OCI-LY3 (cell line): ENCODE measurements at regions not wholly inside any gene's neighbourhood (a gene's known extent, or its start where the extent isn't known, plus 50 kb on each side); places are given as distances from the start of the nearest gene placed in this dataset.

ENCODE experiments used
- H2AFZ ChIP-seq: fragments of 200-600, 300-600 bp; shearing (Covaris generic); 2 replicates; pipeline ENCODE4 v1.6.0; 2014; ENCODE audit warnings: antibody characterized with exemption, low read depth, low read length
- H3K27ac ChIP-seq: fragments of 200-600, 300-600 bp; sonication (generic); 2 replicates; pipeline ENCODE4 v1.5.1; 2014; ENCODE audit warnings: mild to moderate bottlenecking, low read length, moderate library complexity, mixed read lengths
- H3K27me3 ChIP-seq: fragments of 200-600, 300-600 bp; sonication (generic); 2 replicates; pipeline ENCODE4 v1.6.1; 2014; ENCODE audit warnings: low read depth, low read length, mixed read lengths
- H3K36me3 ChIP-seq: fragments of 200-600, 300-600 bp; sonication (generic); replicated peaks from 2 replicates; pipeline ENCODE3; 2014; ENCODE audit warnings: low read depth, low read length, mixed read lengths
- H3K4me1 ChIP-seq: fragments of 300-600, 200-600 bp; sonication (generic); 2 replicates; pipeline ENCODE4 v1.6.1; 2014; ENCODE audit warnings: low read length, mixed read lengths
- H3K4me2 ChIP-seq: fragments of 200-600, 300-600 bp; sonication (generic); 2 replicates; pipeline ENCODE4 v1.6.1; 2014; ENCODE audit warnings: low read length, mixed read lengths
- H3K4me3 ChIP-seq: fragments of 300-600, 200-600 bp; sonication (generic); 2 replicates; pipeline ENCODE4 v1.5.1; 2014; ENCODE audit warnings: antibody characterized with exemption, mild to moderate bottlenecking, low read length, moderate library complexity
- H3K79me2 ChIP-seq: fragments of 300-600, 200-600 bp; shearing (Covaris generic); 2 replicates; pipeline ENCODE4 v1.6.1; 2014; ENCODE audit warnings: mild to moderate bottlenecking, low read length, mixed read lengths
- H3K9ac ChIP-seq: fragments of 300-600, 200-600 bp; shearing (Covaris generic); 2 replicates; pipeline ENCODE4 v1.6.0; 2014; ENCODE audit warnings: mild to moderate bottlenecking, low read length, moderate library complexity
- H3K9me3 ChIP-seq: fragments of 200-600, 300-600 bp; shearing (Covaris generic); 2 replicates; pipeline ENCODE4 v1.6.1; 2014; ENCODE audit warnings: low read length, mixed read lengths; ENCODE audit not compliant: insufficient read depth
- H4K20me1 ChIP-seq: fragments of 200-600, 300-600 bp; sonication (generic); 2 replicates; pipeline ENCODE4 v1.6.1; 2016; ENCODE audit warnings: low read length, mixed read lengths; ENCODE audit not compliant: insufficient read depth
- CTCF ChIP-seq: fragments of 200-600, 300-600 bp; sonication (generic); IDR thresholded peaks from 2 replicates; pipeline ENCODE4 v1.5.1; 2014; ENCODE audit warnings: antibody characterized with exemption, low read length, low read depth
- EZH2phosphoT487 ChIP-seq: fragments of 200-600 bp; shearing (Covaris generic); IDR thresholded peaks from 2 replicates; pipeline ENCODE4 v1.6.1; 2018; ENCODE audit warnings: antibody characterized with exemption, mixed run types, low read depth

GRCh38 chr11:79950172-79950571, 509.3 kb upstream of the TENM4 start:
- peak; percentile 50 for TF ChIP-seq CTCF
- no peak for TF ChIP-seq EZH2phosphoT487
- Histone ChIP-seq H3K27me3 (0 out of 2 replicates have a peak, but pooled peaks cover 4% of the 10 kb centered on the region), H3K27ac (no peak overlapping the region), H2AFZ (no peak overlapping the region), H3K4me1 (peaks cover 8% of the 10 kb centered on the region; the same call in 1 of the 2 replicates), H3K9ac (no peak overlapping the region), H3K36me3 (no peaks in the 10 kb centered on the region), H3K4me2 (no peak overlapping the region), H3K9me3 (no peaks in the 10 kb centered on the region), H4K20me1 (no peaks in the 10 kb centered on the region), H3K4me3 (no peak overlapping the region), H3K79me2 (no peaks in the 10 kb centered on the region)

GRCh38 chr11:79949574-79949973, 508.7 kb upstream of the TENM4 start:
- no peak overlapping the region for H3K27ac ChIP-seq
- H3K4me2 ChIP-seq: no peak overlapping the region
- H2AFZ ChIP-seq: no peak overlapping the region
- 0 out of 2 replicates have a peak, but pooled peaks cover 4% of the 10 kb centered on the region for H3K27me3 ChIP-seq
- H3K9ac ChIP-seq: no peak overlapping the region
- peaks cover 2% of the 10 kb centered on the region; the same call in 1 of the 2 replicates for H3K4me1 ChIP-seq
- no peaks in the 10 kb centered on the region for H3K36me3 ChIP-seq
- TF ChIP-seq CTCF: no peak
- no peaks in the 10 kb centered on the region for H3K79me2 ChIP-seq
- no peaks in the 10 kb centered on the region for H3K9me3 ChIP-seq
- no peak overlapping the region for H3K4me3 ChIP-seq
- H4K20me1 ChIP-seq: no peaks in the 10 kb centered on the region

GRCh38 chr11:79942646-79943045, 501.8 kb upstream of the TENM4 start:
- Histone ChIP-seq H3K79me2 (no peaks in the 10 kb centered on the region), H3K27me3 (0 out of 2 replicates have a peak, but pooled peaks cover 3% of the 10 kb centered on the region), H3K9ac (no peak overlapping the region)

GRCh38 chr11:79942090-79942489, 501.3 kb upstream of the TENM4 start:
- Histone ChIP-seq H3K79me2 (no peaks in the 10 kb centered on the region), H3K4me1 (no peaks in the 10 kb centered on the region), H3K36me3 (no peaks in the 10 kb centered on the region), H2AFZ (no peak overlapping the region), H3K27ac (no peak overlapping the region), H3K9ac (no peak overlapping the region), H3K9me3 (no peaks in the 10 kb centered on the region), H3K4me2 (no peak overlapping the region), H3K4me3 (no peak overlapping the region), H4K20me1 (no peaks in the 10 kb centered on the region), H3K27me3 (0 out of 2 replicates have a peak, but pooled peaks cover 3% of the 10 kb centered on the region)
- TF ChIP-seq EZH2phosphoT487 (no peak), CTCF (no peak)

More at GRCh38 chr11:79942646-79943045, 501.8 kb upstream of the TENM4 start:
- H3K4me1 ChIP-seq: no peaks in the 10 kb centered on the region
- no peak overlapping the region for H3K4me3 ChIP-seq
- H3K9me3 ChIP-seq: no peaks in the 10 kb centered on the region
- no peak overlapping the region for H3K4me2 ChIP-seq
- no peak for TF ChIP-seq EZH2phosphoT487
- no peak for TF ChIP-seq CTCF
- H4K20me1 ChIP-seq: no peaks in the 10 kb centered on the region
- no peak overlapping the region for H3K27ac ChIP-seq
- H2AFZ ChIP-seq: no peak overlapping the region
- H3K36me3 ChIP-seq: no peaks in the 10 kb centered on the region
